SK-N-SH (cell line): ENCODE measurements at regions not wholly inside any gene's neighbourhood (a gene's known extent, or its start where the extent isn't known, plus 50 kb on each side); places are given as distances from the start of the nearest gene placed in this dataset.

ENCODE experiments used
- CTCF ChIA-PET: fragments of 300-600, 350-600 bp; formaldehyde crosslinking; extraction: SDS; loops from one replicate; lab custom pipeline; 2021; lab: Yijun Ruan, JAX
- POLR2A ChIA-PET: fragments of 350-600 bp; sonication (Branson Sonifier 250); formaldehyde crosslinking; extraction: SDS; loops from one replicate; lab custom pipeline; 2020; ENCODE audit warnings: antibody characterized with exemption, inconsistent platforms; lab: Yijun Ruan, JAX
- DNase-seq: peaks from one replicate; pipeline ENCODE4 v3.0.0; 2012
- H2AFZ ChIP-seq: fragments of 200-600 bp; sonication (generic); 2 replicates; pipeline ENCODE4 v1.8.1; 2016; ENCODE audit warnings: antibody characterized with exemption, mild to moderate bottlenecking, low read depth
- H3F3A ChIP-seq: fragments of 200-600 bp; sonication (generic); replicated peaks from 2 replicates; pipeline ENCODE3; 2016; ENCODE audit warnings: antibody characterized with exemption, mild to moderate bottlenecking; ENCODE audit not compliant: insufficient read depth
- H3K27ac ChIP-seq, 2 experiments: fragments of 200-500 bp in 1 of 2; fragments of 200-600 bp in 1 of 2; sonication (Bioruptor generic) in 1 of 2; sonication (generic), shearing (Covaris generic) in 1 of 2; 2 replicates each; pipeline versions ENCODE4 v1.5.1 to v1.6.1; 2014 to 2016; ENCODE audit warnings: low read depth in 2 of 2, inconsistent platforms in 1 of 2, low read length in 1 of 2, mild to moderate bottlenecking in 1 of 2, mixed read lengths in 1 of 2
- H3K27me3 ChIP-seq: fragments of 200-600 bp; sonication (generic), shearing (Covaris generic); 2 replicates; pipeline ENCODE4 v1.6.1; 2016; ENCODE audit warnings: mixed run types; ENCODE audit not compliant: insufficient read depth
- H3K36me3 ChIP-seq, 2 experiments: fragments of 200-500 bp in 1 of 2; fragments of 200-600 bp in 1 of 2; sonication (Bioruptor generic) in 1 of 2; sonication (generic) in 1 of 2; replicated peaks in 1 of 2; 2 replicates each; pipeline versions ENCODE3 to v1.5.1; 2014 to 2016; ENCODE audit warnings: low read length in 1 of 2, mild to moderate bottlenecking in 1 of 2; ENCODE audit not compliant: insufficient read depth in 2 of 2, control insufficient read depth in 1 of 2
- H3K4me1 ChIP-seq, 2 experiments: fragments of 200-500 bp in 1 of 2; fragments of 200-600 bp in 1 of 2; sonication (Bioruptor generic) in 1 of 2; sonication (generic), shearing (Covaris generic) in 1 of 2; 2 replicates each; pipeline versions ENCODE4 v1.5.1 to v1.6.1; 2014 to 2016; ENCODE audit warnings: low read depth in 1 of 2, low read length in 1 of 2, mixed run types in 1 of 2; ENCODE audit not compliant: insufficient read depth in 2 of 2, control insufficient read depth in 1 of 2
- H3K4me2 ChIP-seq: fragments of 200-600 bp; sonication (generic), shearing (Covaris generic); 2 replicates; pipeline ENCODE4 v1.6.1; 2017; ENCODE audit warnings: mixed run types
- H3K4me3 ChIP-seq, 2 experiments: fragments of 200-500 bp in 1 of 2; fragments of 200-600 bp in 1 of 2; sonication (Bioruptor generic) in 1 of 2; sonication (generic), shearing (Covaris generic) in 1 of 2; 2 replicates each; pipeline versions ENCODE4 v1.5.1 to v1.8.1; 2014 to 2016; ENCODE audit warnings: low read depth in 2 of 2, inconsistent platforms in 1 of 2, low read length in 1 of 2, mild to moderate bottlenecking in 1 of 2, mixed read lengths in 1 of 2, moderate library complexity in 1 of 2
- H3K79me2 ChIP-seq: fragments of 200-600 bp; sonication (generic); 2 replicates; pipeline ENCODE4 v1.8.1; 2017; ENCODE audit warnings: mild to moderate bottlenecking; ENCODE audit not compliant: insufficient read depth
- H3K9ac ChIP-seq: fragments of 200-600 bp; sonication (generic); 2 replicates; pipeline ENCODE4 v1.6.1; 2017; ENCODE audit warnings: mixed run types
- H3K9me2 ChIP-seq: fragments of 200-600 bp; sonication (generic); 2 replicates; pipeline ENCODE4 v1.6.1; 2017; ENCODE audit warnings: mixed run types
- H3K9me3 ChIP-seq: fragments of 200-600 bp; sonication (generic); 2 replicates; pipeline ENCODE4 v1.6.1; 2017; ENCODE audit warnings: mixed run types, mild to moderate bottlenecking, moderate library complexity
- H4K20me1 ChIP-seq: fragments of 200-600 bp; sonication (generic); 2 replicates; pipeline ENCODE4 v1.6.1; 2017; ENCODE audit warnings: mild to moderate bottlenecking, mixed run types; ENCODE audit not compliant: insufficient read depth
- CTCF ChIP-seq: fragments of 200-600 bp; sonication (generic); IDR thresholded peaks from 2 replicates; pipeline ENCODE4 v1.6.1; 2017; ENCODE audit warnings: antibody characterized with exemption, mild to moderate bottlenecking, moderate library complexity
- ELF1 ChIP-seq: IDR thresholded peaks from 2 replicates; pipeline ENCODE4 v1.4.0; 2012
- EP300 ChIP-seq, 2 experiments: IDR thresholded peaks; 2 replicates each; pipeline versions ENCODE4 v1.4.0 to v1.6.1; 2012; ENCODE audit warnings: borderline replicate concordance in 1 of 2, low read depth in 1 of 2, low read length in 1 of 2
- EZH2phosphoT487 ChIP-seq: fragments of 200-600 bp; sonication (generic); IDR thresholded peaks from 2 replicates; pipeline ENCODE4 v1.6.1; 2017; ENCODE audit warnings: low read depth, mixed run types, mild to moderate bottlenecking, antibody characterized with exemption, moderate library complexity, borderline replicate concordance
- FOSL2 ChIP-seq: IDR thresholded peaks from 2 replicates; pipeline ENCODE4 v1.4.0; 2012; ENCODE audit warnings: low read depth, mild to moderate bottlenecking, moderate library complexity, borderline replicate concordance
- FOXJ3 ChIP-seq: sonication (generic); formaldehyde crosslinking; IDR thresholded peaks from 2 replicates; pipeline ENCODE4 v1.5.1; 2020; ENCODE audit warnings: mild to moderate bottlenecking, missing genetic modification reagents
- FOXM1 ChIP-seq: IDR thresholded peaks from 2 replicates; pipeline ENCODE4 v1.4.0; 2012; ENCODE audit warnings: low read depth, mild to moderate bottlenecking
- GATA2 ChIP-seq: sonication (generic); formaldehyde crosslinking; IDR thresholded peaks from 2 replicates; pipeline ENCODE4 v1.5.0; 2020; ENCODE audit warnings: mild to moderate bottlenecking, missing genetic modification reagents
- MXI1 ChIP-seq: IDR thresholded peaks from 2 replicates; pipeline ENCODE4 v1.6.1; 2012; ENCODE audit warnings: mild to moderate bottlenecking, low read depth, low read length, improper control_type of control experiment
- PBX3 ChIP-seq: IDR thresholded peaks from 2 replicates; pipeline ENCODE4; 2012
- RFX5 ChIP-seq: IDR thresholded peaks from 2 replicates; pipeline ENCODE4 v1.6.1; 2012; ENCODE audit warnings: mild to moderate bottlenecking, improper control_type of control experiment, low read length
- RXRA ChIP-seq: IDR thresholded peaks from 2 replicates; pipeline ENCODE4 v1.4.0; 2012; ENCODE audit warnings: low read depth, mild to moderate bottlenecking, borderline replicate concordance
- SIN3A ChIP-seq: IDR thresholded peaks from 2 replicates; pipeline ENCODE4 v1.6.1; 2012; ENCODE audit warnings: low read depth, mild to moderate bottlenecking, low read length, moderate library complexity, borderline replicate concordance
- TCF12 ChIP-seq: IDR thresholded peaks from 2 replicates; pipeline ENCODE4 v1.4.0; 2012
- USF1 ChIP-seq: IDR thresholded peaks from 2 replicates; pipeline ENCODE4 v1.4.0; 2012; ENCODE audit warnings: low read depth, borderline replicate concordance
- WGBS: methylation state at CpG from one replicate; pipeline ENCODE4 v1.1.6; 2017; ENCODE audit warnings: low lambda C conversion rate; 5-methylcytosine and 5-hydroxymethylcytosine counted together
- TF ChIP-seq, protein P1 (sequence below): IDR thresholded peaks from 2 replicates; pipeline ENCODE4 v1.4.0; 2012; ENCODE audit warnings: low read depth, borderline replicate concordance

DNA sequence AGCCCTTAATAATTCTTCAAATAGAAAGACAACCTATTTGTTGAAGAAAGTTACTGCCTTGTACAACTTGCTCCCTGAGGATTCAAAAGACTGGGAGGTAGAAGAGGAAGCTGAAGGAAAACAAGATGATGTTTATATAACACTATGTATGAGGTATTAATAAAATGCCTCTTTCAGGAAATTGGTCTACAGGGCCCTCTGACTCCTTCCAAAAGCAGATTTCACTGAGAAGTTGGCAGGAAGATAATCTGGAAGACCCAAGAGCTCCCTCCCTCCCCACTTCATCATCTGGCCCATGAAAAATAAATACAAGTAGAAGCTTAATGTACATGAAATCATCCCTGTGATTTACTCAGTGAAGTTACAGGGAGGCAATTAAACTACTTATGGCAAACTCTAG lies 107.5 kb upstream of the MAGEC2 start:
- Histone ChIP-seq H3K36me3 (no peaks in the 10 kb centered on the region), H3F3A (no peaks in the 10 kb centered on the region), H4K20me1 (no peaks in the 10 kb centered on the region), H3K4me3 (no peak overlapping the region), H3K9ac (no peak overlapping the region), H3K79me2 (no peaks in the 10 kb centered on the region), H3K4me2 (no peak overlapping the region), H2AFZ (no peak overlapping the region), H3K27ac (no peak overlapping the region), H3K4me1 (no peaks in the 10 kb centered on the region), H3K9me3 (no peaks in the 10 kb centered on the region), H3K9me2 (no peaks in the 10 kb centered on the region), H3K27me3 (no peaks in the 10 kb centered on the region)
- no peak for DNase-seq
- TF ChIP-seq FOXM1 (no peak), USF1 (no peak), FOXJ3 (CRISPR knock-in tag) (no peak), PBX3 (no peak), MXI1 (no peak), TCF12 (no peak), FOSL2 (no peak)
- POLR2A ChIA-PET, result no interaction called here
- CTCF ChIA-PET, result no interaction called here

DNA sequence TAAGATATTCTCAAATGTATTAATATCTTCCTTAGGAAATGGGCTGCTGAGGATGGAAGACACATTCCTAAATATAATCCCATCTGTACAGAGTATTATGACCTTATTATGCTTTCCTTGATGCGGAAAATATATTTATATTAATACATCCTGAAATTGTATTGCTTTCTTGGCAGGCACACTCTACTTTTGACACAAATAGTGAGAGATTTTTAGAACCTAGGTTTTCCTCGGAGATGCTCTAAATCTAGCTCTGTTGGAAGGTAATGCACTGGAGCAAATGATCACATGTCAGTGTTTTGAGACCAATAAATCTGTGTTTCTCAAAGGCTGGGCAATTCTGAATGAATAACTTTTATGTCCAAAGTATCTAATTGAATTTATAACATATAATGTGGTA lies 94.3 kb upstream of the MAGEC2 start:
- H2AFZ ChIP-seq, result no peak overlapping the region
- CTCF ChIA-PET, result no interaction called here

More for the DNA sequence above, 94.3 kb upstream of the MAGEC2 start:
- Histone ChIP-seq H3K4me2 (no peak overlapping the region), H3K27me3 (no peaks in the 10 kb centered on the region), H4K20me1 (no peaks in the 10 kb centered on the region), H3K9me3 (no peaks in the 10 kb centered on the region), H3F3A (no peaks in the 10 kb centered on the region), H3K4me1 (no peaks in the 10 kb centered on the region), H3K27ac (no peak overlapping the region), H3K9ac (no peak overlapping the region), H3K79me2 (no peaks in the 10 kb centered on the region), H3K4me3 (no peak overlapping the region), H3K36me3 (no peaks in the 10 kb centered on the region), H3K9me2 (no peaks in the 10 kb centered on the region)
- 9% methylated on average over 2 of the region's 2 CpGs for WGBS
- POLR2A ChIA-PET, result no interaction called here
- TF ChIP-seq RXRA, result no peak
- TF ChIP-seq, protein P1, sequence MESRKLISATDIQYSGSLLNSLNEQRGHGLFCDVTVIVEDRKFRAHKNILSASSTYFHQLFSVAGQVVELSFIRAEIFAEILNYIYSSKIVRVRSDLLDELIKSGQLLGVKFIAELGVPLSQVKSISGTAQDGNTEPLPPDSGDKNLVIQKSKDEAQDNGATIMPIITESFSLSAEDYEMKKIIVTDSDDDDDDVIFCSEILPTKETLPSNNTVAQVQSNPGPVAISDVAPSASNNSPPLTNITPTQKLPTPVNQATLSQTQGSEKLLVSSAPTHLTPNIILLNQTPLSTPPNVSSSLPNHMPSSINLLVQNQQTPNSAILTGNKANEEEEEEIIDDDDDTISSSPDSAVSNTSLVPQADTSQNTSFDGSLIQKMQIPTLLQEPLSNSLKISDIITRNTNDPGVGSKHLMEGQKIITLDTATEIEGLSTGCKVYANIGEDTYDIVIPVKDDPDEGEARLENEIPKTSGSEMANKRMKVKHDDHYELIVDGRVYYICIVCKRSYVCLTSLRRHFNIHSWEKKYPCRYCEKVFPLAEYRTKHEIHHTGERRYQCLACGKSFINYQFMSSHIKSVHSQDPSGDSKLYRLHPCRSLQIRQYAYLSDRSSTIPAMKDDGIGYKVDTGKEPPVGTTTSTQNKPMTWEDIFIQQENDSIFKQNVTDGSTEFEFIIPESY, result no peak
- no peak for TF ChIP-seq CTCF
- no peak for TF ChIP-seq TCF12
- no peak for TF ChIP-seq USF1
- no peak for TF ChIP-seq FOSL2
- TF ChIP-seq SIN3A, result no peak
- TF ChIP-seq RFX5, result no peak
- TF ChIP-seq GATA2 (CRISPR knock-in tag), result no peak
- no peak for TF ChIP-seq EZH2phosphoT487
- no peak for TF ChIP-seq EP300 (IDR thresholded peaks at IDR 0.05; ENCODE audit: borderline replicate concordance in 1 of 2, low read depth in 1 of 2, low read length in 1 of 2)
- TF ChIP-seq ELF1, result no peak
- no peak for DNase-seq
